ENCODE measurements at regions not wholly inside any gene's neighbourhood (a gene's known extent, or its start where the extent isn't known, plus 50 kb on each side); places are given as distances from the start of the nearest gene placed in this dataset.

DNA sequence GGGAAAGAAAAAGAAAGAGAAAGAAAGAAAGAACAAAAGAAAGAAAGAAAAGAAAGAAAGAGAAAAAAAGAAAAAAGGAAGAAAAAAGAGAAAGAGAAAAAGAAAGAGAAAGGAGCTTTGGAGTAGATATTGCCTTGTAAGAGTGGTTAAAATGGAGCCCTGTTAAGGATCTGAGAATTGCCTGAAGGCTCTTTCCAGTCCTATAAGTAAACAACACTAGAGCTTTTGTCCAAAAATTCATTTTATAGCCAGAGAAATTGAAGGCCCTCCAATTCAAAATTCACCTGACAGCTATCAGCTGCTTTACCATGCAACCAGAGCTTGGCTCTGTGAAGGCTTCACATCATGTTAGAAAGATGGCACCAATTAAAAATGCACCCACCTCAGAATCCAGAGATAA lies 102.1 kb upstream of the FRMD4B start:
- TF ChIP-seq JUN (IDR thresholded peaks at IDR 0.05) (no peak), CTCF (IDR thresholded peaks at IDR 0.05) (no peak), EP300 (IDR thresholded peaks at IDR 0.05) (no peak), EHMT2 (IDR thresholded peaks at IDR 0.05; ENCODE audit: low read depth) (no peak), HDAC2 (IDR thresholded peaks at IDR 0.05) (no peak)
